Fibroblast of mammary gland (primary cell): ENCODE measurements at regions not wholly inside any gene's neighbourhood (a gene's known extent, or its start where the extent isn't known, plus 50 kb on each side); places are given as distances from the start of the nearest gene placed in this dataset.

ENCODE experiments used
- DNase-seq: peaks from one replicate; pipeline ENCODE4 v3.0.0-alpha.2; 2010; ENCODE audit warnings: low read depth
- H3K4me3 ChIP-seq: 2 replicates; pipeline ENCODE4 v1.5.1; 2011; ENCODE audit warnings: low read depth, mild to moderate bottlenecking, low read length, moderate library complexity; ENCODE audit not compliant: control insufficient read depth
- TF ChIP-seq, protein P1 (sequence below): conservative IDR thresholded peaks from 2 replicates; pipeline ENCODE4 v1.5.1; 2011; ENCODE audit warnings: low read depth, low read length, inconsistent platforms; ENCODE audit not compliant: control insufficient read depth, insufficient read depth

DNA sequence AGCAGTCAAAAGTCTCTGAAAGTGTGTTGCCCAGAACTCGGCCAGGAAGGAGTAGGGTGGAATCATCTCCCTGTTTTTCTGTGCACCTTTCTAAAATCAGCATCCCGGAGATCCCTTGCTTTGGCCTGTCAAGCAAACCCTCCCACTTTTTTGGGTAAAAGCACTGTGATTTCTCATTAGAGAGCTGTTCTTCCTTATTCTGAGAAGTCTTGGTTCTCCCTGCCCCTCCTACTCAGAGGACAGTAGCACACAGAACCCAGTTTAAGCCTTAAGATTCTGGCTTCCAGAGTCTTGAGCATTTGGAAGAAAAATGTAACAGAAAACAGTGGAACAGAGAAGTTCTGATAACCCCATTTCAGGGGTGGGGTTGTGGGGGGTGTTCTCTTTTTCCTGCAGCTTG, 52.6 kb upstream of the KATNAL1 start:
- DNase-seq: no peak
- TF ChIP-seq, protein P1, sequence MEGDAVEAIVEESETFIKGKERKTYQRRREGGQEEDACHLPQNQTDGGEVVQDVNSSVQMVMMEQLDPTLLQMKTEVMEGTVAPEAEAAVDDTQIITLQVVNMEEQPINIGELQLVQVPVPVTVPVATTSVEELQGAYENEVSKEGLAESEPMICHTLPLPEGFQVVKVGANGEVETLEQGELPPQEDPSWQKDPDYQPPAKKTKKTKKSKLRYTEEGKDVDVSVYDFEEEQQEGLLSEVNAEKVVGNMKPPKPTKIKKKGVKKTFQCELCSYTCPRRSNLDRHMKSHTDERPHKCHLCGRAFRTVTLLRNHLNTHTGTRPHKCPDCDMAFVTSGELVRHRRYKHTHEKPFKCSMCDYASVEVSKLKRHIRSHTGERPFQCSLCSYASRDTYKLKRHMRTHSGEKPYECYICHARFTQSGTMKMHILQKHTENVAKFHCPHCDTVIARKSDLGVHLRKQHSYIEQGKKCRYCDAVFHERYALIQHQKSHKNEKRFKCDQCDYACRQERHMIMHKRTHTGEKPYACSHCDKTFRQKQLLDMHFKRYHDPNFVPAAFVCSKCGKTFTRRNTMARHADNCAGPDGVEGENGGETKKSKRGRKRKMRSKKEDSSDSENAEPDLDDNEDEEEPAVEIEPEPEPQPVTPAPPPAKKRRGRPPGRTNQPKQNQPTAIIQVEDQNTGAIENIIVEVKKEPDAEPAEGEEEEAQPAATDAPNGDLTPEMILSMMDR: no peak
- no peak overlapping the region for H3K4me3 ChIP-seq

DNA sequence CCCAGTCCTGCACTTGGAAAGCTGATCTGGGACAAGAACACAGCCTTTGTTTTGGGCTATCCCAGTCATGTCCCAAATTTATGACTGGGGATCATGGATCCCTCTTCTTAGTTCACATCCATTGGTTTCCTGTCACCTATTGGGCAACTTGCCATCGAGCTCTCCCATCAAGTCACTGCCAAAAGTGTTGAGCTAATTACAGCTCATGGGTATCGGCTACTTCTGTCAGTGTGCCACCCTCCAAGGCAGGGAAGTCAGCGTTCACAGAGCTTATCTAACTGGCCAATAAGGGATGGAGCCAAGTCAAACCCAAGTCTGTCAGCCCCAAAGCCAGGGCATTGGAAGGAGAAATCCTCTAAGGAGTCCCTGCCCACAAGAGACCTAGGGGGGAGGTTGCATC, 53.2 kb upstream of the KATNAL1 start:
- no peak for DNase-seq
- TF ChIP-seq, protein P1: no peak
- H3K4me3 ChIP-seq: no peak overlapping the region

DNA sequence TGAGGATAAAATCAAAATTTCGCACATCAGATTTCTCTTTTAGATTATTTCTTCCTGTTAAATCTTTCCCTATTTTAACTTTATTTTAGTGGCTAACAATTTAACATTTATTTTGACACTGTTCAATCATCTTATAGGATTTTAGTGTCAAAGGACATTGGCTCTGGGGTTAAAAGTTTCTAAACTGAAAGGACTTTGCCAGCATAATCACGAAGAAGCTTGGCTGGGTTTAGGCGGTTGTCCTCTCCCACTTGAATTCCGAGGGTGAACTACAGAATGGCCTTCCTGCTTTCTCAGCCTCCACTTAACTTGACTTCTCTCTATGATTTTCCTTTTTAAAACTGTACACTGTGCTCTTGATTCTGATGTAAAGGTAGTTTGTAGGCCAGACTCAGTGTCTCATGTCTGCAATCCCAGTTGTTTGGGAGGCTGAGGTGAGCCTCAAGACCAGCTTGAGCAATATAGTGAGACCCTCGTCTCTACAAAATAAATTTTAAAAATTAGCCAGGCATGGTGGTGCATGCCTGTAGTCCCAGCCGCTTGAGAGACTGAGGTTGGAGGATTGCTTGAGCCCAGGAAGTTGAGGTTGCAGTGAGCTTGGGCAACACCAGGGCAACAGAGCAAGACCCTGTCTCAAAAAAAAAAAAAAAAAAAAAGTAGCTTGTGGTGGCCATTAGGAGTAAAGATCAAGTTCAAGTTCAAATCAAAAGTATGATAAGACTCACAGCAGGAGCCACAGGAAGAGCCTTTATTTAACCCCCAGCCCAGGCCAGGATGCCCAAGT, 54.8 kb upstream of the KATNAL1 start:
- TF ChIP-seq, protein P1: no peak
- DNase-seq: no peak

DNA sequence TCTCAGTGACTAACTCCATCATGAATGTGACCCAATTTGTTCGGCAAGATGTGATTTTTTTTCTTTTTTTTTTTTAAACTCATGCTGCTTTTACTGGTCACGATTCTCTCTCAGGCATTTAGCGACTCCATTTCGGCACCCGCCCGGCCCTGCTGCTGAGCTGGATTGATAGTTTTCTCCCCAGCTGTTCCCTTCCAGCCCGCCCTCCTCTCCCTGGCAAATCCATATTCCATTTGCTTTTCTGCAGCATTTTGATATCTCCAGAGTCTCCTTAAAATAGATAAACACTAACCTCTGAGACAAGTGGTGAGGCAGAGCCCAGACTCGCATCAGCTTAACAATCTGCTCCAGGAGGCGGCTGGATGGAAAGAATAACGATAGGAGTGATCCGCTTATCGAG, 55.5 kb upstream of the KATNAL1 start:
- peak; percentile 30 for DNase-seq
- TF ChIP-seq, protein P1: no peak
- no peak overlapping the region for H3K4me3 ChIP-seq

More for the DNA sequence above, 54.8 kb upstream of the KATNAL1 start:
- H3K4me3 ChIP-seq: no peak overlapping the region

DNA sequence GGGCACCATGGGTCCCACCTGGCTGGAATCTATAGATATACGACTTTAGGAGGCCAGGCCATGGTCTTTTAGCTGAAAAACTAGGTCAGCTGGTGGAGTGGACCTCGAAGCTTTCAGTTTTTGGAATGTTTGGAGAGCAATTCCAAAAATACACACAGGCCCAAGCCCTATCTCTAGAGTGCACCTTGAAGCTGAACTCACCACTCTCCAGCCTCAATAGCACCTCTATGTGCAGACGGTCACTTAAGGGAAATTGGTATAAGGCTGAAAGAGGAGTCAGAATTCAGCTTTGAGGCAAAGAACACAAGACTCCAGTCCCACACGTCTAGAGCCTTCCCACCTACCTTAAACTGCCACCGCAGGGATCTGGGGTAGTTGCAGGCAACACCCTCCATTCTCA, 56.4 kb upstream of the KATNAL1 start:
- DNase-seq: no peak

DNA sequence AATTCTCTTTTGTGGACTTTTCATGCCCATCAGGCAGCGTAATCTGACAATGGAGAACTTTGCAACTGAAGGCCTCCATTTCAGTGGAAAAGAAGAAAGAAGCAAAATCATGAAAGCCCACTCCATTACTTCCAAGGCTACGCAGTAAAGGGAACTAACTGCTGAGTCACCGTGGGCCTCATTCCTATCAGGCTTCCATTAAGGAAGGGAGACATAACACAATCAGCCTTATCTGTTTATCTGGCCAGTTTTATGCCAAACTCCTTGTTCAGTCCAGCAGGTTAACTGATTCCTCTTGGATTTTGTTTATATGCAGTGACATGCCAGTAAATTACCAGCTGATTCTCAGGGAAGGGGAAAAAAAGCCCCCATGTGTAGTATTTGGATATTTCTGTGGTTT, 56.8 kb upstream of the KATNAL1 start:
- TF ChIP-seq, protein P1: no peak
- DNase-seq: no peak
- H3K4me3 ChIP-seq: no peak overlapping the region

More for the DNA sequence above, 56.4 kb upstream of the KATNAL1 start:
- TF ChIP-seq, protein P1: no peak
- H3K4me3 ChIP-seq: no peak overlapping the region
